Kidney (tissue), 13 donors: ENCODE measurements at regions not wholly inside any gene's neighbourhood (a gene's known extent, or its start where the extent isn't known, plus 50 kb on each side); places are given as distances from the start of the nearest gene placed in this dataset.

Experiments used
- DNase-seq, 5 donors: peaks; one replicate each; pipeline ENCODE4 v3.0.0-alpha.2; 2013 to 2020
- FAIRE-seq: peaks from 2 replicates; lab custom pipeline; 2012; peaks lifted over from hg19 to GRCh38; lab: Jason Lieb, UNC
- H3K27ac ChIP-seq, 2 donors: one replicate each; pipeline ENCODE4 v1.7.0; 2013; ENCODE audit warnings: low read depth in 2 of 2, low read length in 2 of 2, inconsistent platforms in 1 of 2
- H3K27me3 ChIP-seq: one replicate; pipeline ENCODE4 v1.7.1; 2013; ENCODE audit warnings: low read length, inconsistent platforms; ENCODE audit not compliant: control insufficient read depth, insufficient read depth
- H3K36me3 ChIP-seq, 3 donors: one replicate each; pipeline versions ENCODE4 v1.7.0 to v1.7.1; 2013; ENCODE audit warnings: low read length in 3 of 3, control low read depth in 1 of 3, inconsistent platforms in 1 of 3; ENCODE audit not compliant: insufficient read depth in 3 of 3, control insufficient read depth in 2 of 3
- H3K4me1 ChIP-seq, 3 donors: one replicate each; pipeline versions ENCODE4 v1.7.0 to v1.7.1; 2013; ENCODE audit warnings: low read length in 3 of 3, inconsistent platforms in 1 of 3, low read depth in 1 of 3; ENCODE audit not compliant: control insufficient read depth in 2 of 3, insufficient read depth in 2 of 3
- H3K4me3 ChIP-seq, 3 donors: one replicate each; pipeline versions ENCODE4 v1.7.0 to v1.8.1; 2013; ENCODE audit warnings: low read length in 3 of 3, control low read depth in 1 of 3, inconsistent platforms in 1 of 3
- H3K9ac ChIP-seq, 3 donors: one replicate each; pipeline versions ENCODE4 v1.7.0 to v1.7.1; 2013; ENCODE audit warnings: low read length in 3 of 3, control low read depth in 1 of 3, inconsistent platforms in 1 of 3
- H3K9me3 ChIP-seq, 3 donors: one replicate each; pipeline versions ENCODE4 v1.7.0 to v1.7.1; 2013; ENCODE audit warnings: low read length in 3 of 3, control low read depth in 1 of 3, inconsistent platforms in 1 of 3; ENCODE audit not compliant: control insufficient read depth in 2 of 3, insufficient read depth in 1 of 3
- CTCF ChIP-seq: IDR thresholded peaks from 3 replicates; pipeline ENCODE4 v1.5.1; 2012; ENCODE audit warnings: mild to moderate bottlenecking, moderate library complexity, borderline replicate concordance; ENCODE audit not compliant: insufficient read depth; ENCODE audit errors: extremely low read depth
- intact Hi-C: fragments of 100-400 bp; cut with DNase I; formaldehyde crosslinking; loops from one replicate; pipeline ENCODE4 v1.11.1; 2022
- donor health status: control.
- donor health status: control.
- donor health status: control.
- donor health status: control.
- donor health status: control.
- donor health status: DM: yes; HTN: yes; CAD: no.
- donor health status: Normal renal cell carcinoma (clear cell type).

GRCh38 chr2:19677215-19677777 lies 224.5 kb downstream of the TTC32 start:
- no peaks in the 10 kb centered on the region for H3K27me3 ChIP-seq
- DNase-seq (no peak), FAIRE-seq (no peak)
- no peak overlapping the region for H3K27ac ChIP-seq
- H3K4me3 ChIP-seq, result no peak overlapping the region
- H3K36me3 ChIP-seq, result no peaks in the 10 kb centered on the region
- intact Hi-C loops, result no loop called here
- peaks cover 0 to 4% (median 3%) of the 10 kb centered on the region in 3 donors for H3K4me1 ChIP-seq
- no peak for TF ChIP-seq CTCF
- no peak overlapping the region for H3K9ac ChIP-seq
- H3K9me3 ChIP-seq, result no peaks in the 10 kb centered on the region

GRCh38 chr2:19676770-19677169 lies 225.0 kb downstream of the TTC32 start:
- Histone ChIP-seq H3K4me1 (peaks cover 0 to 4% (median 3%) of the 10 kb centered on the region in 3 donors), H3K9me3 (no peaks in the 10 kb centered on the region), H3K27ac (no peak overlapping the region), H3K36me3 (no peaks in the 10 kb centered on the region), H3K9ac (no peak overlapping the region), H3K27me3 (no peaks in the 10 kb centered on the region), H3K4me3 (no peak overlapping the region)
- DNase-seq (no peak), FAIRE-seq (no peak)
- TF ChIP-seq CTCF, result no peak
- intact Hi-C loops, result no loop called here

GRCh38 chr2:19675856-19676460 lies 225.8 kb downstream of the TTC32 start:
- DNase-seq (no peak), FAIRE-seq (no peak)
- no peaks in the 10 kb centered on the region for H3K9me3 ChIP-seq
- H3K4me1 ChIP-seq, result peaks cover 0 to 4% (median 3%) of the 10 kb centered on the region in 3 donors
- no peak overlapping the region for H3K9ac ChIP-seq
- no peaks in the 10 kb centered on the region for H3K27me3 ChIP-seq
- H3K36me3 ChIP-seq, result no peaks in the 10 kb centered on the region
- TF ChIP-seq CTCF, result no peak
- intact Hi-C loops, result no loop called here
- no peak overlapping the region for H3K27ac ChIP-seq
- H3K4me3 ChIP-seq, result no peak overlapping the region
